ENCODE measurements at regions not wholly inside any gene's neighbourhood (a gene's known extent, or its start where the extent isn't known, plus 50 kb on each side); places are given as distances from the start of the nearest gene placed in this dataset.

GRCh38 chr10:56487746-56488145 lies 126.7 kb upstream of the ZWINT start:
- TF ChIP-seq CTCF (IDR thresholded peaks at IDR 0.05; ENCODE audit: low read depth, low read length) (no peak), EZH2phosphoT487 (IDR thresholded peaks at IDR 0.05; ENCODE audit: low read depth) (no peak)

Measured in OCI-LY3 (cell line).